Germinal center (tissue), 1 donor: ENCODE measurements at regions not wholly inside any gene's neighbourhood (a gene's known extent, or its start where the extent isn't known, plus 50 kb on each side); places are given as distances from the start of the nearest gene placed in this dataset.

Experiments
- DNase-seq: peaks from one replicate; pipeline ENCODE4 v3.0.0; 2012; ENCODE audit warnings: mixed read lengths, low spot score

GRCh38 chr2:180144338-180144813 is 137.3 kb upstream of the CWC22 start:
- DNase-seq, result no peak

DNA sequence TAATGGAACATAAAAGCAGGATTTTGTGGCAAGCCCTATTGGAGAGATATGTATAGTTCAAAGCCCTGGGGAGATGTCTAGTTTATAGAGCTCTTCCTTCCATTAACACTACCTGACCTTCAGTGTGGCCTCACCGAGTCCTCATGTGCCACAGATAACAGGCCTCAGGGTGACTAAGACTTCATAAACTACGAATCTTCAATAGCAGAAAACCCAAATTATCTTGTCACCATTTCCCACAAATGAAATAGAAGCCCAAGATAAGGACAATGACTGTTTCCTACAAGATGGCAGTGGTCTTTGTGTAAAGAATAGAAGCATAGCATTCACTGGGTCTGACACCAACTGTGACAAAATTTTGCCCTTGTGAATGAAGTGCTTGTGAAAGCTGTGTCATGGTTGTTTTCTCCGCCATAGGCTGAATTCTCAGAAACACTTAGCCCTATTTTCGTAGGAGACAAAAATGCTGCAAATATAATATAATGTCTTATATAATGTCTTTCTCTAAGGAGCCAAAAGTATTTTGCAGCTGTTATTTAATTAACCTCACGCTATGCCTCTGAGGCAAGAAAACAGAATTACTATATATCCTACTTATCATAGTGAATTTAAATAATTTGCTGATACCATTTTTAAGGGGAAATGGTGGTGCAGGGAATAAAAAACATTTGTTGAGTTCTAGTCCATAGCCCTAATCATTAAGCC is 136.7 kb upstream of the CWC22 start:
- no peak for DNase-seq

- DNase-seq, result no peak
Observed at GRCh38 chr2:180141600-180141999, 134.5 kb upstream of the CWC22 start.

- DNase-seq, result no peak
Observed at GRCh38 chr2:180133736-180134135, 126.6 kb upstream of the CWC22 start.

DNA sequence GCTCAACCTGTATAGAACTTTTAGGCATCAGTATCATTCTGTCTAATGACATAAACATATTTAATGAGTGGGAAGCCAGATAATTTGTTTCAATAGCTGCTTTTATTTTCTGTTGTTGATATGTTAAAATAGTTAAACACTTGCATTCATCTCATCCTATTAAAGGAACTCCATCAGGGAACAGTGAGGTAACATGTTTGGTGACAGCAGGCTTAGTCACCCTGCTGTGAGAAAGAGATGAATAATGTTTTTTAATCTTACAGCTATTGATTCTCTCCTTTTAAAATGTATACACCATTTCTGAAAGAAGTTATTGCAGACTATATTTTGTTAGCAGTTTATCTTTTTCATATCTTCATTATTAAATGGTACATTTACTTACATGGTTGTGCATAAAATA is 123.3 kb upstream of the CWC22 start:
- no peak for DNase-seq

DNA sequence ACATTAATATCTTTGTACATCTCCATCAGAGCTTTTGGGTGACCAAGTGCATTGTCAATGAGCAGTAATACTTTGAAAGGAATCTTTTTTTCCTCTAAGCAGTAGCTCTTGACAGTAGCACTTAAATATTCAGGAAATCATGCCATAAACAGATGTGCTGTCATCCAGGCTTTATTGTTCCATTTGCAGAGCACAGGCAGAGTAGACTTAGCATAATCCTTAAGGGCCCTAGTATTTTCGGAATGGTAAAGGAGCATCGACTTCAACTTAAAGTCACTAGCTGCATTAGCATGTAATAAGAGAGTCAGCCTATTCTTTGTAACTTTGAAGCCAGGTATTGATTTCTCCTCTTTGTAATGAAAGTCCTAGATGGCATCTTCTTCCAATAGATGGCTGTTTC is 121.8 kb upstream of the CWC22 start:
- DNase-seq, result no peak

DNA sequence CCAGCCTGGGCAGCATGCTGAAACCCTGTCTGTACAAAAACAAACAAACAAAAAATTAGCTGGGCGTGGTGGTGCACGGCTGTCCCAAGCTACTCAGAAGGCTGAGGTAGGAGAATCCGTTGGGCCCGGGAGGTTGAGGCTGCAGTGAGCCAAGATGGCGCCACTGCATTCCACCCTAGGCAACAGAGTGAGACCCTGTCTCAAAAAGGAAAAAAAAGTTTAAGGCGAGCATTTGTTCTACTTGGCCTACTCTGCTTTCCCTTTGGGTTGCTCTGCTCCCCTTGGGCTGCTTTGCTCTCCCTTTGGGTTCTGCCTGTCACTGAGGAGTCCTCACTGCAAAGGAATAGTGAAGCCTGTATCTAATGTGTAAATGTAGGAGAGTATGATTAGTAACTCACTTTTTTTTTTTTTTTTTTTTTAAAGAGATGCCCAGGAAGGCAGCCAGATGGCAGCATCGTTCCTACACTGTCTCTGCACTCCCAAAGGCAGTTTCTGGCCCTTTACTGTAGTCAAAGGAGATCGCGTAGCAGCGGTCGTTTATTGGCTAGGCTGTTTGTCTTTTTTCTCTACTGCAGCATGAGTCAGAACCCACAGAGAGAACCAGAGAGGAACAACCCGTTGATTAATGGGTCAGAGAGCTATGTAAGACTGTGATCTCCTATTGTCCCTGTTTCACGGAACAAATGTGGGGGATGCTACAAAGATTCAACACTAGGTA is 118.3 kb upstream of the CWC22 start:
- peak; percentile 17 for DNase-seq

DNA sequence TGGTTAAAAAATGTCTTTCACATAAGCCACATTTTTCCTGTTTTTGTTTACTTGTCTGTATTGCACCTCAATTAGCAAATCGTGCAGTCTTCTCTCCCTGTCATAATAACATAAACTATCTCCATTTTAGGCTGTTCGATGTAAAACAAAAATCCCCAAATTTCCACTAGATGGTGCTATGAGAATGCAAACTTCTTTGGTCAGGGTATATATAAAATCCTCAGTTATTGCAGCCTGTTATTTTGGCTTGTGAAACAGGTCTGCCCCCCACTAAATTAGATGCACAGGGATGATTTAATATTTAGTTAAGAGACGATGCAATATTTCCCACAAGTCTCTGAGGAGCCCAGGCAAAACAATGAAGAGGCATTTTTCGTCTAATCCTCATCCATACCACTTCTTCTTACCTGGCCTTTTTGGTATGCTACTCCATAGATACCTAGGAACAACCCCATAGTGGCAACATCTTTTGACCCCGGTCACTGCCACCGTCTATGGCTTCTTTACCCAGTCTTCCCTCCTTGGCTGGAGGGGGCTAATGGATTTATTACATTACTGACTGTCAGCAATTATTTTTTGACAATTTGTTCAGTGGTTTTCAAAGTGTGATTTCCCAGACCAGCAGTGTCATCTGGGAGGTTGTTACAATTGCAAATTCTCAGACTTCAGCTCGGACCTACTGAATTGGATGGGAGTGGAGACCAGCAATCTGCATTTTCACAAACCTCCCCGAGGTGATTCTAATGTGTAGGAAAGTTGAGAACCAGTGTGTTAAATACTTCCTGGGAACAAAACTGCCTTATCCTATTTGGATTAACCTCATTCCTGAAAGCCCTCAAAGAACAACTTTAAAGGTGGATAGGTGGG is 117.4 kb upstream of the CWC22 start:
- peak; percentile 24 for DNase-seq

- DNase-seq, result no peak
Observed at GRCh38 chr2:180122874-180123273, 115.8 kb upstream of the CWC22 start.

DNA sequence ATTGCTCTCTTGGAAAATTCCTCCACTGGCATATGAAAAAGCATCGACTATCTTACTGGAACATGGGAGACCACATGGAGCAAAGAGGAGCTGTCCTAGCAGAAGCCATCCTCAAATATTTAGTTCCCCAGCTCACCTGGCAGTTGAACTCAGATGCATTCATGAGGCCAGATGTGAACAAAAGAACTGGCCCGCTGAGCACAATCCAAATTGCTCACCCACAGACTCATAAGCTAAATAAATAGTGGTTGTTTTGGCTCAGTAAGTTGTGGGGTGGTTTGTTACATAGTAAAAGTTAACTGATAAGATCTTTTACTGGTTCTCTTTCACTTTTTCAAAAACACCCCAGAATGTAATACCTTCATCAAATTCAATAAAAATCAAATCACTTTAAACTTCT is 108.6 kb upstream of the CWC22 start:
- DNase-seq, result no peak

DNA sequence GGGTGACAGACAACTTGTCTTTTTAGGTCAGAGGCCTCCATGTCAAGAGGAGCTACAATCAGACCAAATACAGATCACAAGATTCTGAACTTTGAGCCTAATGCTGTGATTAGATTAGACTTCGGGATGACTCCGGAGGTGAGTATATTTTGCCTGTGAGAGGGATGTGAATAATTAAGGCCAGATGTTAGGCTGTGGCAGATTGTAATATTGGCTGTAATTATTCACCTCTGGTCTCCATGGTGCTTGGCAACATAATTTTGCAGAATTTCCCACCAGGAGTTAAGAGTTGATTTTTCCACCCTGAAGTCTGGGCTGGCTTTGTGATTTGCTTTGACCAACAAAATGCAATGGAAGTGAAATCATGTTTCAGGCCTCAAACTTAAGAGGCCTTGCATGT is 108.2 kb upstream of the CWC22 start:
- DNase-seq, result no peak

DNA sequence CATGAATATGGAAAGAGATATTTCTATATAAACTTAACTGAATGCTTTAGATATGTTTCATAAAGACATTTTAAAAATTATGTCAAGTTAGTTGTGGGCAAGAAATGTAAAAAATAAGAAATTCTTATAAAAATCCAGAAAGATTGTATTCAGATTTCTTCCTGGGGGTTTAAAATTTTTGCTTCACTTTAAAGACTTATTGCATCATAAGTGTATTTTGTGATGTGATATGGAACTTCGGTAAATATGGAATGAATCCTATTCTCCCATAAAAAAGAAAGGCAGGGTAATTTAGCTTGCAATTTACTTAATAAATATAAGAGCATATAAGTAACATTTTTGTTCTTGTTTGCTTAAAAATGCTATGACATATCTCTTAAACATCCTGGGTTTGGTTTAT is 104.8 kb upstream of the CWC22 start:
- no peak for DNase-seq

GRCh38 chr2:180110469-180110868 is 103.4 kb upstream of the CWC22 start:
- DNase-seq, result no peak

GRCh38 chr2:180101846-180102245 is 94.7 kb upstream of the CWC22 start:
- DNase-seq, result no peak

DNA sequence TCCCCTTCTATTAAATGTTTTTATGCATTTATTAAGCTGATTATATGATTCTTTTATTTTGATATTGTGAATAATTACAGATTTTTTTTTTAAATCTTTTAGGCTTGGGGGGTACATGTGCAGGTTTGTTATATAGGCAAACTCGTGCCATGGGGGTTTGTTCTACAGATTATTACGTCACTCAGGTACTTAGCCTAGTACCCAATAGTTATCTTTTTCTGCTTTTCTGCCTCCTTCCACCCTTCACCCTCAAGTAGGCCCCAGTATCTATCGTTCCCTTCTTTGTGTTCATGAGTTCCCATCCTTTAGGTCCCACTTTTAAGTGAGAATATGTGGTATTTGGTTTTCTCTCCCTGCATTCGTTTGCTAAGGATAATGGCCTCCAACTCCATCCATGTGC is 92.2 kb upstream of the CWC22 start:
- no peak for DNase-seq

DNA sequence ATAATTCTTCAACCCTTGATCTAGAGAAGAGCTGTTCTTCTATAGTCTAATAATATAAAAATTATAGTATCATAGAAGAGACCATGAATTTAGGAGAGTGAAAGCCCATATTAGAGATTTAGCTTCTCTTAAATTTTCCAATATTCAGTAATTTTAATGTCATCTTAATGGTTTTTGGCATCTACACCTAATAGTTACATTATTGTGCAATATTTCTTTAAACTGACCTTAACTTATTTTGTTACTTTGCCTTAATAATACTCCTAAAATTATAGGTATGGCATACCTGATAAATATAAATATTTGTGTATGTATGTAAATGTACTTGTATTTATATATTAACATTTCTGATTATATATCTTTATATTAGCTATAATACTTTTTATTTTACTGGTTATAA is 78.0 kb upstream of the CWC22 start:
- DNase-seq, result no peak

DNA sequence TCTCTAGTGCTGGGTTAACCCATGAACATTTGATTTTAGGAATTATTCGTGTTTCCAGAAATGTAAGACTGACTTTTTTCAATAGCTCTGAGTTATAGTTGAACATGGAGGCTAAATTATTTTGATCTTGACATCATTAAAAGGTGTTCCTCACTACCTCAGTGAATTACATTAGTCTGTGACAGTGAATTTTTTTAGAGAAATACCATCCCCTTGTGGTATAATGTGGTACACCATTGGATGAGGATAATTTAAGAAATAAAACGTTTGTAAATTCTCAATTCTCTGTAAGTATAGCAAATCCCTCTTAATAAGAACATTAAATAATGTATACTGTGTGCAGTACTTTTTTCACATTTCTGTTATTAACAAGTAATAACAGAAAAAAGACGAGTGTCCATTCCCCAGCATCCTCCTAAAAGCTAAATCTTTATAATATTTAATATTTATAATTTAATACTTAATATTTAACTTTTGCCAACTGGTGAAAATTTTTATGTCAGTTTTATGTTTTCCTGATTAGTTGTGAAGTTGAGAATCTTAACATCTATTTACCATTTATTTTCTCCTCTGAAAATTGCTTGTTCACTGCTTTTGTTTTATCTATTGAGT is 70.3 kb upstream of the CWC22 start:
- DNase-seq, result no peak

GRCh38 chr2:180075870-180076269 is 68.8 kb upstream of the CWC22 start:
- no peak for DNase-seq

GRCh38 chr2:180071797-180072196 is 64.7 kb upstream of the CWC22 start:
- no peak for DNase-seq

DNA sequence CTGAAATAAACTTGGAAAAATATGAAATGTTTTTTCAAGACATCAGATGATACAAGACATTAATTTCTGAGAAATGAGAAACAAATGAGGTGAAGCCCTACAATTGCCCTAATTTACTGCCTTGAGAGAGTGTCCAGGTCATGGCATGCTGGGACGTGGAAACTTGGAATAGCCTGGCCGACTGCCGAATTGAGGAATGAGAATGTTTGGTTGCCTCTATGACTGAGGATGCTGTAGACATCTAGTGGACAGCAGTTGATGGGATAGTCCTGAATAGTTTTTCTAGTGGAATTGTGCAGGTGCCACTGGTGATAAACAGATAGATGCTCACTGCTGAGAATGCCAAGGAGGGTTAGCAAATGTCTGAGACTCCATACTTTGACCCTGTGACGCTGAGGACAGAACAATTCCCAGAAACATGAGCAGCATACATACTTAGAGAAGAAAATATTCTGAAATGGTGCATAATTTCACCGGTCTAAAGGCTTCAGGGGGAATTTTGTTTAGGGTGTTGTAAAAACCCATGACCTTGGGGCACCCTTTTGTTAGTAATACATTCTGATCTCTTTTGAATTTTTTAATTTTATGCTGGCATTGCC is 56.5 kb upstream of the CWC22 start:
- DNase-seq, result no peak

- no peak for DNase-seq
Observed at GRCh38 chr2:180062178-180062577, 55.1 kb upstream of the CWC22 start.

DNA sequence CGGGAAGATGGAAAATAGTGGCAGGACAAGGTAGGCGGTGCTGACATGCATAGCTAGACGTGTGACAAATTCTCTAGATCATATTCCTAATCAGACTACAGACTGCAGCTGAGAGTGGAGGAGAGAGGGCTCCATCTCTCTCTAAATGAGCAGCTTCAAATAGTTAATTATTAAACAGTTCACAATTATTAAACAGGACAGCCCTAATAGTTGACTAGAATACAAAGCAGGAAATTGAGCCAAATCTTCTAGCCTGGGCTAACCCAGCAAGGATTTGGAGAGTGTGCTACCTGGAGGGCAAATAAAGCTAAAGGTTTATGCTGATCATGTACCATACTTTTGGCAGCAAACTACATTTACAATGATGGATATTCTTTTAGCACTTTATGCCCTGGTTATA is 54.4 kb upstream of the CWC22 start:
- no peak for DNase-seq
